ENCODE measurements at regions not wholly inside any gene's neighbourhood (a gene's known extent, or its start where the extent isn't known, plus 50 kb on each side); places are given as distances from the start of the nearest gene placed in this dataset.

GRCh38 chr14:22487401-22487800 is 101.6 kb downstream of the DAD1 start:
- BruUV-seq (replicated peaks) = no TSS peak
- Histone ChIP-seq H3K36me3 (replicated peaks in 1 of 2; ENCODE audit: control insufficient read depth in 1 of 2, insufficient read depth in 2 of 2, low read length in 2 of 2) (no peaks in the 10 kb centered on the region), H3K9ac (ENCODE audit: insufficient read depth, low read depth, low read length) (no peak overlapping the region), H3K9me3 (ENCODE audit: low read length) (no peaks in the 10 kb centered on the region), H3K27me3 (ENCODE audit: control insufficient read depth in 1 of 2, insufficient read depth in 2 of 2, low read length in 2 of 2) (peaks cover 0 to 50% of the 10 kb centered on the region in 2 experiments; a peak in 3 of 5 replicates), H3K4me1 (ENCODE audit: insufficient read depth, low read length) (no peaks in the 10 kb centered on the region), H3K27ac (ENCODE audit: extremely low read length, insufficient read depth, low read length) (no peak overlapping the region), H3K4me3 (replicated peaks in 1 of 3; ENCODE audit: insufficient read depth in 1 of 3, low read depth in 2 of 3, low read length in 3 of 3) (no peak overlapping the region), H4K20me1 (ENCODE audit: insufficient read depth, low read length) (no peaks in the 10 kb centered on the region), H3K79me2 (ENCODE audit: insufficient read depth, low read length) (no peaks in the 10 kb centered on the region), H2AFZ (ENCODE audit: low read length) (no peak overlapping the region), H3K4me2 (ENCODE audit: low read depth, low read length) (no peak overlapping the region)
- intact Hi-C loops (cut with micrococcal nuclease; ENCODE audit: unreplicated experiment) = no loop called here
- TF ChIP-seq, protein P1, sequence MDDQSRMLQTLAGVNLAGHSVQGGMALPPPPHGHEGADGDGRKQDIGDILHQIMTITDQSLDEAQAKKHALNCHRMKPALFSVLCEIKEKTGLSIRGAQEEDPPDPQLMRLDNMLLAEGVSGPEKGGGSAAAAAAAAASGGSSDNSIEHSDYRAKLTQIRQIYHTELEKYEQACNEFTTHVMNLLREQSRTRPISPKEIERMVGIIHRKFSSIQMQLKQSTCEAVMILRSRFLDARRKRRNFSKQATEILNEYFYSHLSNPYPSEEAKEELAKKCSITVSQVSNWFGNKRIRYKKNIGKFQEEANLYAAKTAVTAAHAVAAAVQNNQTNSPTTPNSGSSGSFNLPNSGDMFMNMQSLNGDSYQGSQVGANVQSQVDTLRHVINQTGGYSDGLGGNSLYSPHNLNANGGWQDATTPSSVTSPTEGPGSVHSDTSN (CRISPR knock-in tag; IDR thresholded peaks at IDR 0.05; ENCODE audit: borderline replicate concordance) = no peak
- no peak for TF ChIP-seq NCOA5 (CRISPR knock-in tag; IDR thresholded peaks at IDR 0.05)
- no peak for TF ChIP-seq MAF1 (CRISPR knock-in tag; IDR thresholded peaks at IDR 0.05; ENCODE audit: borderline replicate concordance)
- TF ChIP-seq ZNF639 (CRISPR knock-in tag; conservative IDR thresholded peaks at IDR 0.05) = no peak
- no peak for TF ChIP-seq GATAD1 (CRISPR knock-in tag; IDR thresholded peaks at IDR 0.05)
- TF ChIP-seq CBFB (CRISPR knock-in tag; IDR thresholded peaks at IDR 0.05) = no peak
- TF ChIP-seq, protein P2, sequence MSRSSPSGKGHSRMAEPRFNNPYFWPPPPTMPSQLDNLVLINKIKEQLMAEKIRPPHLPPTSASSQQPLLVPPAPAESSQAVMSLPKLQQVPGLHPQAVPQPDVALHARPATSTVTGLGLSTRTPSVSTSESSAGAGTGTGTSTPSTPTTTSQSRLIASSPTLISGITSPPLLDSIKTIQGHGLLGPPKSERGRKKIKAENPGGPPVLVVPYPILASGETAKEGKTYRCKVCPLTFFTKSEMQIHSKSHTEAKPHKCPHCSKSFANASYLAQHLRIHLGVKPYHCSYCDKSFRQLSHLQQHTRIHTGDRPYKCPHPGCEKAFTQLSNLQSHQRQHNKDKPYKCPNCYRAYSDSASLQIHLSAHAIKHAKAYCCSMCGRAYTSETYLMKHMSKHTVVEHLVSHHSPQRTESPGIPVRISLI (CRISPR knock-in tag; IDR thresholded peaks at IDR 0.05; ENCODE audit: borderline replicate concordance) = no peak
- TF ChIP-seq, protein P3, sequence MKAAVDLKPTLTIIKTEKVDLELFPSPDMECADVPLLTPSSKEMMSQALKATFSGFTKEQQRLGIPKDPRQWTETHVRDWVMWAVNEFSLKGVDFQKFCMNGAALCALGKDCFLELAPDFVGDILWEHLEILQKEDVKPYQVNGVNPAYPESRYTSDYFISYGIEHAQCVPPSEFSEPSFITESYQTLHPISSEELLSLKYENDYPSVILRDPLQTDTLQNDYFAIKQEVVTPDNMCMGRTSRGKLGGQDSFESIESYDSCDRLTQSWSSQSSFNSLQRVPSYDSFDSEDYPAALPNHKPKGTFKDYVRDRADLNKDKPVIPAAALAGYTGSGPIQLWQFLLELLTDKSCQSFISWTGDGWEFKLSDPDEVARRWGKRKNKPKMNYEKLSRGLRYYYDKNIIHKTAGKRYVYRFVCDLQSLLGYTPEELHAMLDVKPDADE (CRISPR knock-in tag; IDR thresholded peaks at IDR 0.05) = no peak
- TF ChIP-seq SRSF9 (IDR thresholded peaks at IDR 0.05; ENCODE audit: borderline replicate concordance, insufficient read depth, low read depth, low read length, poor library complexity, severe bottlenecking) = no peak
- WGBS (ENCODE audit: low lambda C conversion rate) = 58% methylated on average over 1 of the region's 1 CpG
- FAIRE-seq (no peak), ATAC-seq (no peak), DNase-seq (ENCODE audit: low spot score) (no peak)
- ChIA-PET CTCF (ENCODE audit: low intra/inter-chr PET ratio, low total read pairs) (no interaction called here), POLR2A (no interaction called here)
- in situ Hi-C loops (cut with HindIII; ENCODE audit: extremely low pct_ligation_motif_present, low pct_unique_long_range_greater_than_20kb) = no loop called here

Measured in HepG2 (cell line).